ENCODE measurements at regions not wholly inside any gene's neighbourhood (a gene's known extent, or its start where the extent isn't known, plus 50 kb on each side); places are given as distances from the start of the nearest gene placed in this dataset.

GRCh38 chr7:106606120-106606519, 54.8 kb downstream of the CCDC71L start:
- H3K36me3 ChIP-seq (ENCODE audit: control insufficient read depth in 1 of 2, insufficient read depth in 2 of 2, low read length in 2 of 2): no peaks in the 10 kb centered on the region
- H3K9me3 ChIP-seq (ENCODE audit: control insufficient read depth in 1 of 2, low read length in 2 of 2): no peaks in the 10 kb centered on the region
- H3K4me1 ChIP-seq (ENCODE audit: control insufficient read depth in 1 of 2, insufficient read depth in 2 of 2, low read length in 2 of 2): peaks cover 0 to 4% of the 10 kb centered on the region in 2 donors
- no peaks in the 10 kb centered on the region for H3K27me3 ChIP-seq (ENCODE audit: low read depth, low read length)
- no peak overlapping the region for H3K4me3 ChIP-seq (ENCODE audit: low read depth in 1 of 2, low read length in 2 of 2)
- no peak overlapping the region for H3K27ac ChIP-seq (ENCODE audit: low read length)

DNA sequence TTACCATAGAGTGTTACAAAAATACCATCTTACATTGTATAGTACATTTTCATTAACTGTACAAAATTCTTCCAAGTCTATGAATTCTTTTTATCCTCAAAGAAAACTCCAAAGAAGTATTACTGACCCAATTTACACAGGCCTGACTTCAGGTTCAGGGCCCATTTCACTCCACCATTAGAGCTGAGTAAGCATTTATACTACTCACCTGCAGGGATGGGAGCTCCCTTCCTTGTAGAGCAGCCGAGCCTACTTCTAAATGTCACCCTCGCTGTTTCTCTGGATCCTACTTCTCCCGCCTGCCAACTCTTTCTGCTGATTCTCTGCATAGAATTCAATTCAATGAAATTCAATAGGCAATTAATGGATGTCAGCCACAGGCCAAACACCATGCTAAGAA, 56.0 kb downstream of the CCDC71L start:
- Histone ChIP-seq H3K4me3 (ENCODE audit: low read depth in 1 of 2, low read length in 2 of 2) (no peak overlapping the region), H3K4me1 (ENCODE audit: control insufficient read depth in 1 of 2, insufficient read depth in 2 of 2, low read length in 2 of 2) (peaks cover 0 to 4% of the 10 kb centered on the region in 2 donors), H3K27ac (ENCODE audit: low read length) (no peak overlapping the region), H3K9me3 (ENCODE audit: control insufficient read depth in 1 of 2, low read length in 2 of 2) (no peaks in the 10 kb centered on the region), H3K36me3 (ENCODE audit: control insufficient read depth in 1 of 2, insufficient read depth in 2 of 2, low read length in 2 of 2) (no peaks in the 10 kb centered on the region), H3K27me3 (ENCODE audit: low read depth, low read length) (no peaks in the 10 kb centered on the region)

- Histone ChIP-seq H3K4me3 (ENCODE audit: low read depth in 1 of 2, low read length in 2 of 2) (no peak overlapping the region), H3K27me3 (ENCODE audit: low read depth, low read length) (no peaks in the 10 kb centered on the region), H3K4me1 (ENCODE audit: control insufficient read depth in 1 of 2, insufficient read depth in 2 of 2, low read length in 2 of 2) (peaks cover 0 to 4% of the 10 kb centered on the region in 2 donors), H3K36me3 (ENCODE audit: control insufficient read depth in 1 of 2, insufficient read depth in 2 of 2, low read length in 2 of 2) (no peaks in the 10 kb centered on the region), H3K9me3 (ENCODE audit: control insufficient read depth in 1 of 2, low read length in 2 of 2) (no peaks in the 10 kb centered on the region), H3K27ac (ENCODE audit: low read length) (no peak overlapping the region)
Observed at GRCh38 chr7:106604303-106604924, 56.5 kb downstream of the CCDC71L start.

DNA sequence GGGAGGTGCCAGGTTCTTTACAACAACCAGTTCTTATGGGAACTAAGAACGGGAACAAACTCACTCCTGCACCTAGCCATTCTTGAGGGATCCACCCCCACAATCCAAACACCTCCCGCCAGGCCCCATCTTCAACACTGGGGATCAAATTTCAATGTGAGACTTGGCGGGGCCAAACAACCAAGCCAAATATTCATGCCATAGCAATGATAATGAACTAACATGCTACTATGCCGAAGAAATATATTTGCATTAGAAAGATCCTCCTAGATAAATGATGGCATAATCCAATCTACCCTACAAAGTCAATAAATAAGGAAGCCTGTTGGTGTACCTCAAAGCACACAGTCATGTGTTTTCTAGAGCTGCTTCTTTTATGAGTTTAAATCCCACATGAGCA, 57.6 kb downstream of the CCDC71L start:
- H3K27ac ChIP-seq (ENCODE audit: low read length): no peak overlapping the region
- no peaks in the 10 kb centered on the region for H3K9me3 ChIP-seq (ENCODE audit: control insufficient read depth in 1 of 2, low read length in 2 of 2)
- no peaks in the 10 kb centered on the region for H3K4me1 ChIP-seq (ENCODE audit: control insufficient read depth in 1 of 2, insufficient read depth in 2 of 2, low read length in 2 of 2)
- H3K4me3 ChIP-seq (ENCODE audit: low read depth in 1 of 2, low read length in 2 of 2): no peak overlapping the region
- no peaks in the 10 kb centered on the region for H3K36me3 ChIP-seq (ENCODE audit: control insufficient read depth in 1 of 2, insufficient read depth in 2 of 2, low read length in 2 of 2)
- no peaks in the 10 kb centered on the region for H3K27me3 ChIP-seq (ENCODE audit: low read depth, low read length)

GRCh38 chr7:106602062-106602461, 58.9 kb downstream of the CCDC71L start:
- no peaks in the 10 kb centered on the region for H3K4me1 ChIP-seq (ENCODE audit: control insufficient read depth in 1 of 2, insufficient read depth in 2 of 2, low read length in 2 of 2)
- H3K4me3 ChIP-seq (ENCODE audit: low read depth in 1 of 2, low read length in 2 of 2): no peak overlapping the region
- no peaks in the 10 kb centered on the region for H3K36me3 ChIP-seq (ENCODE audit: control insufficient read depth in 1 of 2, insufficient read depth in 2 of 2, low read length in 2 of 2)
- H3K27me3 ChIP-seq (ENCODE audit: low read depth, low read length): no peaks in the 10 kb centered on the region
- no peaks in the 10 kb centered on the region for H3K9me3 ChIP-seq (ENCODE audit: control insufficient read depth in 1 of 2, low read length in 2 of 2)
- no peak overlapping the region for H3K27ac ChIP-seq (ENCODE audit: low read length)

DNA sequence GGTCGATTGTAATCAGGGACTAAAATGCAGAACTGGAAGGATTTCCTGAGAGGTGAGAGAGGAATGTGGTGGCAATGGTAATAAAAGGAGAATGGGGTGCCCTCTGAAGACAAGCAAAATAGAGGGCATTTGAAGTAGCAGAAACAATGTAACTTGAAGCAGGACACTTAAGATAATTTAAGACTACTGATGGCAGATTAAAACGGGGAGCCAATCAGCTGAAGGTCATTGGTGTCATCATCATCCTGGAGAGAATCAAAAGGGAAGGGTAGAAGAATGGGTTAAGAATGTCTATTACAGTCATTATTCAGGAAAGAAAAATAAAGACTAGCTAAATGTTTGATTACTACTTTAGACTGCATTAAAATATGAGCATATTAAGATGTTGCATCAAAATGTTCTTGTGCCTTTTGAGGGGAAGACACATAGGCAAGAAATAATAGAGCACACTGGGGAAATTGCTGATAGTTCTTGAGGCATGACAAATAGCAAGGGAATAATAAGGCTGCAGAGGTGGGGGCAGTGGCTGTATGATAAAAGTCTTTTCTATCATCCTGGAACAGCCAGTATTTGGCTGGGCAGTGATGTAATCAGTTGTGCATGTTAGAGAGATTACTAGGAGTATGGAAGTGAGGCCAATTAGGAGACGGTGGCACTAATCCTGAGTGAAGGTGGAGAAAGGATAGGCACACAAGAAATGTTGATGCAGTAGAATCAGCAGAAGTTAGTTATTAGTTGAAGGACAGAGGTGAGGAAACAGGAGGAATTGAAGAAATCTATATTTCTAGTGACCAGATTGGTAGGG, 60.2 kb downstream of the CCDC71L start:
- H3K27ac ChIP-seq (ENCODE audit: low read length): no peak overlapping the region
- no peak overlapping the region for H3K4me3 ChIP-seq (ENCODE audit: low read depth in 1 of 2, low read length in 2 of 2)
- no peaks in the 10 kb centered on the region for H3K9me3 ChIP-seq (ENCODE audit: control insufficient read depth in 1 of 2, low read length in 2 of 2)
- H3K27me3 ChIP-seq (ENCODE audit: low read depth, low read length): no peaks in the 10 kb centered on the region
- H3K4me1 ChIP-seq (ENCODE audit: control insufficient read depth in 1 of 2, insufficient read depth in 2 of 2, low read length in 2 of 2): no peaks in the 10 kb centered on the region
- no peaks in the 10 kb centered on the region for H3K36me3 ChIP-seq (ENCODE audit: control insufficient read depth in 1 of 2, insufficient read depth in 2 of 2, low read length in 2 of 2)

- Histone ChIP-seq H3K27me3 (ENCODE audit: low read depth, low read length) (no peaks in the 10 kb centered on the region), H3K4me3 (ENCODE audit: low read depth in 1 of 2, low read length in 2 of 2) (peak overlapping the region; percentile 54 to 56), H3K27ac (ENCODE audit: low read length) (no peak overlapping the region), H3K9me3 (ENCODE audit: control insufficient read depth in 1 of 2, low read length in 2 of 2) (no peaks in the 10 kb centered on the region), H3K4me1 (ENCODE audit: control insufficient read depth in 1 of 2, insufficient read depth in 2 of 2, low read length in 2 of 2) (no peaks in the 10 kb centered on the region), H3K36me3 (ENCODE audit: control insufficient read depth in 1 of 2, insufficient read depth in 2 of 2, low read length in 2 of 2) (no peaks in the 10 kb centered on the region)
Observed at GRCh38 chr7:106599343-106599698, 61.6 kb downstream of the CCDC71L start.

DNA sequence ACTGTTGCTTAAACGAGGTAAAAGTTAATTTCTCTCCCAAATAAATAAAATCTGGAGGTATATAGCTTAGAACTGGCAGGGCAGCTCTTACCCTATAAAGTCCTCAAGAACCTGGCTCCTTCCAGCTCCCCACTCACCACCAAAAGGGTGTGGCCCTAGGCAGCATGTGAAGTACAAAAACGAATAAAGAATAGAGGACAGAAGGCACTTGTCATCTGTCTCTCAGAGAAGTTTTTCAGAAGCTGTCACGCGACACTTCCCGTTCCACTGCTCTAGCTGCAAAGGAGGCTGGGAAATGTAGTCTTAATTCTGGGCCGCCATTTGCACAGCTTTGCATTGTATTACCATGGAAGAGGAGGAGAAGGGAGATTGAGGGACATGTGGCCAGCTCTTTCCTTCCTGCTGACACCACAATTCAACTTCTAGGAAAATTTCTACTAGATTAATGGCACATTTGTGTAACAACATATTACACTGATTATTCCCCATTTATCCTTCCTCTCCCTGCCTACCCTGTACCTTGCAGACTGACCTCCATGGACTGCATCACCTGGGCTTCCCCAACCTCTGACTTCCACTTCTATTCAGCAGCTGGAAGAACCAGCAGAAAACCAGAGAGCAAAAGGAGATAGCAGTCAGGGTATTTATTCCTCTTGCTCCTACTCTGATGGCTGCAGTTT, 62.2 kb downstream of the CCDC71L start:
- H3K4me3 ChIP-seq (ENCODE audit: low read depth in 1 of 2, low read length in 2 of 2): peak overlapping the region; percentile 54 to 56
- no peaks in the 10 kb centered on the region for H3K4me1 ChIP-seq (ENCODE audit: control insufficient read depth in 1 of 2, insufficient read depth in 2 of 2, low read length in 2 of 2)
- H3K9me3 ChIP-seq (ENCODE audit: control insufficient read depth in 1 of 2, low read length in 2 of 2): no peaks in the 10 kb centered on the region
- no peaks in the 10 kb centered on the region for H3K27me3 ChIP-seq (ENCODE audit: low read depth, low read length)
- H3K36me3 ChIP-seq (ENCODE audit: control insufficient read depth in 1 of 2, insufficient read depth in 2 of 2, low read length in 2 of 2): no peaks in the 10 kb centered on the region
- H3K27ac ChIP-seq (ENCODE audit: low read length): no peak overlapping the region

- no peak overlapping the region for H3K27ac ChIP-seq (ENCODE audit: low read length)
Observed at GRCh38 chr7:106597751-106598546, 63.0 kb downstream of the CCDC71L start.

DNA sequence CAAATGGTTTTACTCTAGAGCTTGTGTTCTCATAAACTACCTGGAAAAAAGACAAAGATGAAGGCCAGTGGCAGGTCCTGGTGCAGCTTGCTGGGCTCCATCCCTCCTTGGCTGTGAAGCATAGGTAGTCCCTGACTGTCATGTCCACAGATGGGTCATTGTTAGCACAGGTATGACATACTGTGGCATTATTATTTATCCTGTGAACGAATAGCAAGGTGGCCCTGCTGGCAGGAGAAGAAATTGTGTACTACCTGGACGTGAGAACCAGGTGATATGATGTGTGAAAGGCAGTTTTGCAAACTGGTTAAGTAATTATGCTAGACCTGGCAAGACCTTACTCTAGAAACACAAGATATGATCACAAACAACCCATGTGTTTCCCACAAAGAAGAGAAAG, 63.9 kb downstream of the CCDC71L start:
- no peaks in the 10 kb centered on the region for H3K9me3 ChIP-seq (ENCODE audit: control insufficient read depth in 1 of 2, low read length in 2 of 2)
- H3K4me1 ChIP-seq (ENCODE audit: control insufficient read depth in 1 of 2, insufficient read depth in 2 of 2, low read length in 2 of 2): no peaks in the 10 kb centered on the region
- no peak overlapping the region for H3K27ac ChIP-seq (ENCODE audit: low read length)
- no peak overlapping the region for H3K4me3 ChIP-seq (ENCODE audit: low read depth in 1 of 2, low read length in 2 of 2)
- no peaks in the 10 kb centered on the region for H3K27me3 ChIP-seq (ENCODE audit: low read depth, low read length)
- H3K36me3 ChIP-seq (ENCODE audit: control insufficient read depth in 1 of 2, insufficient read depth in 2 of 2, low read length in 2 of 2): no peaks in the 10 kb centered on the region

More at GRCh38 chr7:106597751-106598546, 63.0 kb downstream of the CCDC71L start:
- Histone ChIP-seq H3K4me1 (ENCODE audit: control insufficient read depth in 1 of 2, insufficient read depth in 2 of 2, low read length in 2 of 2) (no peaks in the 10 kb centered on the region), H3K36me3 (ENCODE audit: control insufficient read depth in 1 of 2, insufficient read depth in 2 of 2, low read length in 2 of 2) (no peaks in the 10 kb centered on the region), H3K9me3 (ENCODE audit: control insufficient read depth in 1 of 2, low read length in 2 of 2) (no peaks in the 10 kb centered on the region), H3K27me3 (ENCODE audit: low read depth, low read length) (no peaks in the 10 kb centered on the region), H3K4me3 (ENCODE audit: low read depth in 1 of 2, low read length in 2 of 2) (no peak overlapping the region)

DNA sequence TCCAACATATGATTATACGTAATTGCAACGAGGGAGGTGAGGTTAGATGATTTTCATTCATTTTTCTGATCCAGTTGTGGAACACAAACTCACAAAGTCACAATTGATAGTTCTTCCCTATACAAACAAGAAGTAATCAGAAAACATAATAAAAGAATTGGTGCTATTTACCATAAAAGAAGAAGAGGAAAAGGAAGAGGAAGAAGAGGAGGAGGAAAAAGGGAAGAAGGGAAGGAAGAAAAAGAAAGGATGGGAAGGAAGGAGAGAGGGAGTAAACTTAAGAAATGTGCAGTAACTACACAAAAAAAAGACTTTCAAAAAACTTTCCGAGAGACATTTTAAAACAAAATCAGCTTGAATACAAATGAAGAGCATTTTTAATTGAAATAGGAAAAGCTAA, 65.0 kb downstream of the CCDC71L start:
- H3K9me3 ChIP-seq (ENCODE audit: control insufficient read depth in 1 of 2, low read length in 2 of 2): no peaks in the 10 kb centered on the region

More for the DNA sequence above, 65.0 kb downstream of the CCDC71L start:
- no peaks in the 10 kb centered on the region for H3K4me1 ChIP-seq (ENCODE audit: control insufficient read depth in 1 of 2, insufficient read depth in 2 of 2, low read length in 2 of 2)
- H3K27me3 ChIP-seq (ENCODE audit: low read depth, low read length): no peaks in the 10 kb centered on the region
- no peak overlapping the region for H3K4me3 ChIP-seq (ENCODE audit: low read depth in 1 of 2, low read length in 2 of 2)
- H3K36me3 ChIP-seq (ENCODE audit: control insufficient read depth in 1 of 2, insufficient read depth in 2 of 2, low read length in 2 of 2): no peaks in the 10 kb centered on the region
- H3K27ac ChIP-seq (ENCODE audit: low read length): no peak overlapping the region

All from muscle layer of duodenum (tissue), 2 donors.